ENCODE measurements at regions not wholly inside any gene's neighbourhood (a gene's known extent, or its start where the extent isn't known, plus 50 kb on each side); places are given as distances from the start of the nearest gene placed in this dataset.

DNA sequence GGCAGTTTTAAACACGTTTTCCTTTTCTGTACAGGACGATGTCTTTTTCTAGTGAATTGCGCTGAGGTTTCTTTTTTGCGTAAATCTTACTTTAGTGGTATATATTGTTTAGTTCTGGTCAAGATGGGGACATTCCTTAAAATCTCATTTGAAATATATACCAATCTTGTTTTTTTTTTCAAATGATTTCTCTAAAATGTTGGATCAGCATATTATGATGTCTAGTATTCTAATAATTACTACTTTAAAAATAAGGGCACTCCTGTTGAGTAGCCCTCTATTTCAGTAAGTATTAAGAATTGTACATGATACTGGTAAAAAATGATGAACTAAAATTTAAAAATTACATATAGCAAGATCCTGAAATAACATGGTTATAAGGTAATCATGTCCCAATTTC is 224.1 kb upstream of the ARHGAP24 start:
- Histone ChIP-seq H3K4me1 (ENCODE audit: insufficient read depth) (no peaks in the 10 kb centered on the region), H3K27ac (no peak overlapping the region), H3K4me3 (no peak overlapping the region), H3K36me3 (no peaks in the 10 kb centered on the region), H3K27me3 (no peaks in the 10 kb centered on the region), H3K9me3 (no peaks in the 10 kb centered on the region)
- WGBS, 3 donors, result 62 to 77% (median 69%) methylated on average over 4 of the region's 4 CpGs
- intact Hi-C loops (cut with DNase I), result no loop called here
- no peak for DNase-seq
- TF ChIP-seq, protein P1, sequence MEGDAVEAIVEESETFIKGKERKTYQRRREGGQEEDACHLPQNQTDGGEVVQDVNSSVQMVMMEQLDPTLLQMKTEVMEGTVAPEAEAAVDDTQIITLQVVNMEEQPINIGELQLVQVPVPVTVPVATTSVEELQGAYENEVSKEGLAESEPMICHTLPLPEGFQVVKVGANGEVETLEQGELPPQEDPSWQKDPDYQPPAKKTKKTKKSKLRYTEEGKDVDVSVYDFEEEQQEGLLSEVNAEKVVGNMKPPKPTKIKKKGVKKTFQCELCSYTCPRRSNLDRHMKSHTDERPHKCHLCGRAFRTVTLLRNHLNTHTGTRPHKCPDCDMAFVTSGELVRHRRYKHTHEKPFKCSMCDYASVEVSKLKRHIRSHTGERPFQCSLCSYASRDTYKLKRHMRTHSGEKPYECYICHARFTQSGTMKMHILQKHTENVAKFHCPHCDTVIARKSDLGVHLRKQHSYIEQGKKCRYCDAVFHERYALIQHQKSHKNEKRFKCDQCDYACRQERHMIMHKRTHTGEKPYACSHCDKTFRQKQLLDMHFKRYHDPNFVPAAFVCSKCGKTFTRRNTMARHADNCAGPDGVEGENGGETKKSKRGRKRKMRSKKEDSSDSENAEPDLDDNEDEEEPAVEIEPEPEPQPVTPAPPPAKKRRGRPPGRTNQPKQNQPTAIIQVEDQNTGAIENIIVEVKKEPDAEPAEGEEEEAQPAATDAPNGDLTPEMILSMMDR (IDR thresholded peaks at IDR 0.05), result no peak
- no peak for TF ChIP-seq EP300 (IDR thresholded peaks at IDR 0.05)

- Histone ChIP-seq H3K36me3 (no peaks in the 10 kb centered on the region), H3K27ac (no peak overlapping the region), H3K9me3 (no peaks in the 10 kb centered on the region), H3K4me3 (no peak overlapping the region), H3K27me3 (no peaks in the 10 kb centered on the region), H3K4me1 (ENCODE audit: insufficient read depth) (no peaks in the 10 kb centered on the region)
- 39 to 68% (median 39%) methylated on average over 1 of the region's 1 CpG for WGBS, 3 donors
- intact Hi-C loops (cut with DNase I), result no loop called here
- DNase-seq, result no peak
- TF ChIP-seq, protein P1 (IDR thresholded peaks at IDR 0.05), result no peak
- TF ChIP-seq EP300 (IDR thresholded peaks at IDR 0.05) (no peak), POLR2A (IDR thresholded peaks at IDR 0.05) (no peak)
Observed at GRCh38 chr4:85257817-85258370, 217.1 kb upstream of the ARHGAP24 start.

DNA sequence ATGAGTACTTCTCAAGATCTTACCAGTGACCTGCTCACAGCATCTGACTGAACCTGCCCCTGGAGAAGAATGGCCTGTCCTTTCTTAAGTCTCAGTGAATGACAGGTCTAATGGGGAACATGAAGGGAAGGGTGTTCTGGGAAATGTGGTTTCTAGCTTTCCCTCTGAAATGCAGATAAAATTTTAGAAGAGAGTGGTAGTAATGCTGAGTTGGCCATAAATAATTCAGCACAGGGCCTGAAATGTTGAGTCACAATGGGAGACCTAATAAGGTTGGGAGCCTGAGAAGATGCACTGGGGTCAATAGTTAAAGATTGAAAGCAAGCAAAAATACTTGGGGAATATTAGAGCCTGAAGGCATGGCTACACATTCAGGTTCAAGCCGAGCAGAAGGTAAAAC is 214.9 kb upstream of the ARHGAP24 start:
- intact Hi-C loops (cut with DNase I), result no loop called here
- Histone ChIP-seq H3K36me3 (no peaks in the 10 kb centered on the region), H3K27me3 (no peaks in the 10 kb centered on the region), H3K9me3 (no peaks in the 10 kb centered on the region), H3K4me1 (ENCODE audit: insufficient read depth) (no peaks in the 10 kb centered on the region), H3K27ac (no peak overlapping the region), H3K4me3 (no peak overlapping the region)
- WGBS, 3 donors, result 34 to 90% (median 86%) methylated on average over 1 of the region's 1 CpG
- no peak for DNase-seq
- TF ChIP-seq EP300 (IDR thresholded peaks at IDR 0.05), result no peak

GRCh38 chr4:85265234-85265633 is 209.7 kb upstream of the ARHGAP24 start:
- Histone ChIP-seq H3K36me3 (no peaks in the 10 kb centered on the region), H3K4me1 (ENCODE audit: insufficient read depth) (no peaks in the 10 kb centered on the region), H3K4me3 (no peak overlapping the region), H3K9me3 (no peaks in the 10 kb centered on the region), H3K27ac (no peak overlapping the region), H3K27me3 (no peaks in the 10 kb centered on the region)
- WGBS, 3 donors, result 79 to 92% (median 90%) methylated on average over 5 of the region's 5 CpGs
- DNase-seq, result no peak
- TF ChIP-seq EP300 (IDR thresholded peaks at IDR 0.05) (no peak), POLR2A (IDR thresholded peaks at IDR 0.05) (no peak)
- TF ChIP-seq, protein P1 (IDR thresholded peaks at IDR 0.05), result no peak
- intact Hi-C loops (cut with DNase I), result no loop called here

DNA sequence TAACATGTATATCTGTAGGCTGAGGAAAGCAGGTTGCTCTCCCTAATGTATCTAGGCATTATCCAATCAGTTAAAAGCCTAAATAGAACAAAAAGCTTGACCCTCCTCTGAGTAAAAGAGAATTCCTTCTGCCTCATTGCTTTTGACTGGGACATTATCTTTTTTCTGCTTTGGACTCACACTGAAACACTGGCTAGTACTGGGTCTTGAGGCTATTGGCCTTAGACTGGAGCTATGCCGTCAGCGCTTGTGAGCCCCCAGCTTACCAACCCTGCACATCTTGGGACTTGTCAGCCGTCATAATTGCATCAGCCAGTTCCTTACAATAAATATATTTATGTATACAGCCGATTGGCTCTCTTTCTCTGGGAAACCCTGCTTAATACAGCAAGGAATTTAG is 206.8 kb upstream of the ARHGAP24 start:
- DNase-seq, result no peak
- H3K27me3 ChIP-seq, result no peaks in the 10 kb centered on the region
- TF ChIP-seq POLR2A (IDR thresholded peaks at IDR 0.05), result no peak
- TF ChIP-seq EP300 (IDR thresholded peaks at IDR 0.05), result no peak
- TF ChIP-seq, protein P1 (IDR thresholded peaks at IDR 0.05), result no peak
- intact Hi-C loops (cut with DNase I), result no loop called here
- no peaks in the 10 kb centered on the region for H3K9me3 ChIP-seq
- no peak overlapping the region for H3K27ac ChIP-seq
- no peaks in the 10 kb centered on the region for H3K4me1 ChIP-seq (ENCODE audit: insufficient read depth)
- H3K36me3 ChIP-seq, result no peaks in the 10 kb centered on the region
- WGBS, 3 donors, result 90 to 93% (median 92%) methylated on average over 4 of the region's 4 CpGs
- no peak overlapping the region for H3K4me3 ChIP-seq
